Smooth muscle cell (in vitro differentiated cells): ENCODE measurements at regions not wholly inside any gene's neighbourhood (a gene's known extent, or its start where the extent isn't known, plus 50 kb on each side); places are given as distances from the start of the nearest gene placed in this dataset.

Experiments
- DNase-seq: peaks from one replicate; lab custom pipeline; 2025; ENCODE audit not compliant: unreplicated experiment; lab: John Stamatoyannopoulos, UW
- H2AFZ ChIP-seq: fragments of 200-600 bp; sonication (generic); 2 replicates; pipeline ENCODE4 v1.6.0; 2016; ENCODE audit warnings: antibody characterized with exemption, low read depth, mild to moderate bottlenecking
- H3F3A ChIP-seq: fragments of 200-600 bp; sonication (generic); 2 replicates; pipeline ENCODE4 v1.6.0; 2017; ENCODE audit warnings: antibody characterized with exemption, low read depth
- H3K27ac ChIP-seq: fragments of 200-600 bp; sonication (generic); 2 replicates; pipeline ENCODE4 v1.5.1; 2016; ENCODE audit warnings: low read depth, mild to moderate bottlenecking
- H3K27me3 ChIP-seq: fragments of 200-600 bp; sonication (generic); 2 replicates; pipeline ENCODE4 v1.6.1; 2016; ENCODE audit warnings: low read depth, mild to moderate bottlenecking
- H3K36me3 ChIP-seq: fragments of 200-600 bp; sonication (generic); 2 replicates; pipeline ENCODE4 v1.5.1; 2016; ENCODE audit warnings: low read depth
- H3K4me1 ChIP-seq: fragments of 200-600 bp; sonication (generic); 2 replicates; pipeline ENCODE4 v1.5.1; 2016; ENCODE audit warnings: low read depth
- H3K4me2 ChIP-seq: fragments of 200-600 bp; sonication (generic); 2 replicates; pipeline ENCODE4 v1.6.0; 2016; ENCODE audit warnings: mild to moderate bottlenecking
- H3K4me3 ChIP-seq: fragments of 200-600 bp; sonication (generic); 2 replicates; pipeline ENCODE4 v1.5.1; 2016; ENCODE audit warnings: mild to moderate bottlenecking
- H3K79me2 ChIP-seq: fragments of 200-600 bp; sonication (generic); 2 replicates; pipeline ENCODE4 v1.6.0; 2016; ENCODE audit warnings: low read depth, mild to moderate bottlenecking
- H3K9ac ChIP-seq: fragments of 200-600 bp; sonication (generic); 2 replicates; pipeline ENCODE4 v1.6.0; 2016; ENCODE audit warnings: low read depth
- H3K9me3 ChIP-seq: fragments of 200-600 bp; sonication (generic); replicated peaks from 2 replicates; pipeline ENCODE4 v1.5.1; 2016; ENCODE audit warnings: low read depth
- H4K20me1 ChIP-seq: fragments of 200-600 bp; sonication (generic); 2 replicates; pipeline ENCODE4 v1.6.0; 2016; ENCODE audit warnings: low read depth
- CTCF ChIP-seq: fragments of 200-600 bp; sonication (generic); IDR thresholded peaks from 2 replicates; pipeline ENCODE4 v1.5.1; 2017; ENCODE audit warnings: borderline replicate concordance, mild to moderate bottlenecking, antibody characterized with exemption; ENCODE audit not compliant: insufficient read depth, poor library complexity, severe bottlenecking
- WGBS: methylation state at CpG from one replicate; pipeline ENCODE4 v1.1.7; 2016; ENCODE audit warnings: low lambda C conversion rate; 5-methylcytosine and 5-hydroxymethylcytosine counted together

- no peaks in the 10 kb centered on the region for H4K20me1 ChIP-seq
- H3K27ac ChIP-seq: peak overlapping the region; percentile 68
- peaks cover 4% of the 10 kb centered on the region for H3K4me1 ChIP-seq
- H3K9ac ChIP-seq: no peak overlapping the region
- H3K27me3 ChIP-seq: no peaks in the 10 kb centered on the region
- DNase-seq: no peak
- H3K4me2 ChIP-seq: no peak overlapping the region
- WGBS: 72% methylated on average over 5 of the region's 5 CpGs
- no peaks in the 10 kb centered on the region for H3K79me2 ChIP-seq
- H3K9me3 ChIP-seq: no peaks in the 10 kb centered on the region
- no peak overlapping the region for H3K4me3 ChIP-seq
- no peaks in the 10 kb centered on the region for H3F3A ChIP-seq
- no peak for TF ChIP-seq CTCF
- no peaks in the 10 kb centered on the region for H3K36me3 ChIP-seq
- no peak overlapping the region for H2AFZ ChIP-seq
These were observed 196.1 kb upstream of the CAMK1G start for GRCh38 chr1:209387271-209387968.

- 76% methylated on average over 2 of the region's 2 CpGs for WGBS
These were observed 195.6 kb upstream of the CAMK1G start for GRCh38 chr1:209387969-209388329.

GRCh38 chr1:209388358-209388757, 195.2 kb upstream of the CAMK1G start:
- Histone ChIP-seq H2AFZ (no peak overlapping the region), H3K9me3 (no peaks in the 10 kb centered on the region), H3K79me2 (no peaks in the 10 kb centered on the region), H3K27me3 (no peaks in the 10 kb centered on the region), H3K27ac (peak overlapping the region; percentile 50), H3K9ac (no peak overlapping the region), H3K36me3 (no peaks in the 10 kb centered on the region), H3K4me2 (no peak overlapping the region), H4K20me1 (no peaks in the 10 kb centered on the region), H3K4me3 (no peak overlapping the region), H3F3A (no peaks in the 10 kb centered on the region), H3K4me1 (peaks cover 4% of the 10 kb centered on the region)
- no peak for DNase-seq
- TF ChIP-seq CTCF: no peak
- WGBS: 100% methylated on average over 1 of the region's 1 CpG

More at GRCh38 chr1:209387969-209388329, 195.6 kb upstream of the CAMK1G start:
- no peak overlapping the region for H2AFZ ChIP-seq
- peaks cover 4% of the 10 kb centered on the region for H3K4me1 ChIP-seq
- no peaks in the 10 kb centered on the region for H3K36me3 ChIP-seq
- no peaks in the 10 kb centered on the region for H3K27me3 ChIP-seq
- no peaks in the 10 kb centered on the region for H3F3A ChIP-seq
- H3K9ac ChIP-seq: no peak overlapping the region
- no peaks in the 10 kb centered on the region for H3K79me2 ChIP-seq
- H3K27ac ChIP-seq: peak overlapping the region; percentile 68
- H3K4me2 ChIP-seq: no peak overlapping the region
- no peak for TF ChIP-seq CTCF
- H3K9me3 ChIP-seq: no peaks in the 10 kb centered on the region
- H4K20me1 ChIP-seq: no peaks in the 10 kb centered on the region
- DNase-seq: no peak
- no peak overlapping the region for H3K4me3 ChIP-seq

- Histone ChIP-seq H3K9ac (no peak overlapping the region), H3K36me3 (no peaks in the 10 kb centered on the region), H3F3A (no peaks in the 10 kb centered on the region), H2AFZ (no peak overlapping the region), H3K27ac (peak overlapping the region; percentile 50), H3K27me3 (no peaks in the 10 kb centered on the region), H3K9me3 (no peaks in the 10 kb centered on the region), H3K4me3 (no peak overlapping the region), H3K4me1 (peaks cover 4% of the 10 kb centered on the region), H3K79me2 (no peaks in the 10 kb centered on the region), H3K4me2 (no peak overlapping the region), H4K20me1 (no peaks in the 10 kb centered on the region)
- DNase-seq: no peak
- WGBS: 44% methylated on average over 1 of the region's 1 CpG
- no peak for TF ChIP-seq CTCF
These were observed 194.3 kb upstream of the CAMK1G start for GRCh38 chr1:209389258-209389657.
